H1 (cell line): ENCODE measurements at regions not wholly inside any gene's neighbourhood (a gene's known extent, or its start where the extent isn't known, plus 50 kb on each side); places are given as distances from the start of the nearest gene placed in this dataset.

Experiments used
- CTCF ChIA-PET: fragments of 300-600 bp; sonication (Branson Sonifier 250); formaldehyde crosslinking; loops from one replicate; lab custom pipeline; 2021; ENCODE audit not compliant: partially characterized antibody; lab: Charles Lee
- POLR2A ChIA-PET: fragments of 300-600 bp; sonication (Branson Sonifier 250); formaldehyde crosslinking; loops from one replicate; lab custom pipeline; 2021; ENCODE audit warnings: inconsistent platforms; ENCODE audit not compliant: partially characterized antibody; lab: Charles Lee
- DNase-seq, 2 experiments: peaks; one replicate each; pipeline versions ENCODE4 v3.0.0 to v3.0.0-alpha.2; 2010 to 2022; ENCODE audit warnings: low spot score in 2 of 2, low read depth in 1 of 2, mixed read lengths in 1 of 2
- FAIRE-seq: peaks from 2 replicates; lab custom pipeline; 2011; peaks lifted over from hg19 to GRCh38; lab: Jason Lieb, UNC
- H2AFZ ChIP-seq: 2 replicates; pipeline ENCODE4 v1.8.1; 2012; ENCODE audit warnings: low read length, inconsistent platforms
- H2AK5ac ChIP-seq: 2 replicates; pipeline ENCODE4 v1.6.1; 2013; ENCODE audit warnings: low read depth, low read length
- H2BK120ac ChIP-seq: replicated peaks from 2 replicates; pipeline ENCODE3; 2013; ENCODE audit warnings: low read depth, low read length, inconsistent platforms
- H2BK12ac ChIP-seq: 2 replicates; pipeline ENCODE4 v1.6.1; 2013; ENCODE audit warnings: low read depth, low read length
- H2BK15ac ChIP-seq: 2 replicates; pipeline ENCODE4 v1.6.1; 2013; ENCODE audit warnings: low read length
- H2BK20ac ChIP-seq: 2 replicates; pipeline ENCODE4 v1.6.1; 2013; ENCODE audit warnings: low read length
- H2BK5ac ChIP-seq: 2 replicates; pipeline ENCODE4 v1.6.1; 2013; ENCODE audit warnings: low read depth, low read length
- H3K14ac ChIP-seq: 2 replicates; pipeline ENCODE4 v1.6.1; 2013; ENCODE audit warnings: inconsistent platforms; ENCODE audit not compliant: insufficient read length
- H3K18ac ChIP-seq: 2 replicates; pipeline ENCODE4 v1.6.1; 2013; ENCODE audit warnings: low read length; ENCODE audit errors: extremely low read depth
- H3K23ac ChIP-seq: 2 replicates; pipeline ENCODE4 v1.6.1; 2013; ENCODE audit warnings: inconsistent platforms; ENCODE audit not compliant: insufficient read length
- H3K23me2 ChIP-seq: 2 replicates; pipeline ENCODE4 v1.6.1; 2013; ENCODE audit warnings: low read depth, low read length
- H3K27ac ChIP-seq: 2 replicates; pipeline ENCODE4 v1.6.1; 2011; ENCODE audit warnings: low read depth, low read length, inconsistent platforms
- H3K27me3 ChIP-seq, 4 experiments: replicated peaks in 1 of 4; 1 replicate in 1 of 4; 2 replicates in 3 of 4; pipeline versions ENCODE4 v1.6.1 to v1.8.1; 2011 to 2013; ENCODE audit warnings: low read length in 3 of 4, mild to moderate bottlenecking in 3 of 4, inconsistent platforms in 2 of 4, mixed read lengths in 2 of 4, moderate library complexity in 1 of 4; ENCODE audit not compliant: control insufficient read depth in 3 of 4, insufficient read depth in 3 of 4; ENCODE audit errors: extremely low read depth in 1 of 4
- H3K36me3 ChIP-seq, 4 experiments: 2 replicates each; pipeline versions ENCODE4 v1.6.1 to v1.8.1; 2011 to 2013; ENCODE audit warnings: mild to moderate bottlenecking in 4 of 4, low read length in 3 of 4, moderate library complexity in 2 of 4, control low read depth in 1 of 4, inconsistent platforms in 1 of 4; ENCODE audit not compliant: insufficient read depth in 4 of 4, control insufficient read depth in 2 of 4
- H3K4ac ChIP-seq: replicated peaks from 2 replicates; pipeline ENCODE3; 2013; ENCODE audit warnings: low read length, low read depth, mixed read lengths, inconsistent platforms; ENCODE audit not compliant: insufficient read length
- H3K4me1 ChIP-seq, 4 experiments: replicated peaks in 1 of 4; 1 replicate in 1 of 4; 2 replicates in 3 of 4; pipeline versions ENCODE4 v1.6.1 to v1.8.1; 2011 to 2013; ENCODE audit warnings: low read length in 3 of 4, inconsistent platforms in 2 of 4, mixed read lengths in 1 of 4; ENCODE audit not compliant: insufficient read depth in 4 of 4, control insufficient read depth in 3 of 4
- H3K4me2 ChIP-seq, 2 experiments: 2 replicates each; pipeline versions ENCODE4 v1.6.1 to v1.8.1; 2011 to 2013; ENCODE audit warnings: low read depth in 2 of 2, low read length in 2 of 2, control low read depth in 1 of 2, inconsistent platforms in 1 of 2, mild to moderate bottlenecking in 1 of 2; ENCODE audit not compliant: insufficient read depth in 1 of 2
- H3K4me3 ChIP-seq, 4 experiments: fragments of 200-600, 300-600 bp in 1 of 4; sonication (generic), shearing (Covaris generic), sonication (Bioruptor Twin) in 1 of 4; 2 replicates each; pipeline versions ENCODE4 v1.5.1 to v1.8.1; 2011 to 2016; ENCODE audit warnings: low read length in 4 of 4, low read depth in 3 of 4, control low read depth in 2 of 4, inconsistent platforms in 2 of 4, mild to moderate bottlenecking in 2 of 4, mixed read lengths in 1 of 4, moderate library complexity in 1 of 4; ENCODE audit not compliant: insufficient read depth in 2 of 4; ENCODE audit errors: extremely low read depth in 1 of 4
- H3K56ac ChIP-seq: replicated peaks from 2 replicates; pipeline ENCODE3; 2013; ENCODE audit warnings: low read depth, mild to moderate bottlenecking, mixed read lengths, low read length, inconsistent platforms; ENCODE audit not compliant: insufficient read length
- H3K79me1 ChIP-seq: 2 replicates; pipeline ENCODE4 v1.6.1; 2013; ENCODE audit warnings: low read depth, low read length, control low read depth
- H3K79me2 ChIP-seq, 2 experiments: 2 replicates each; pipeline versions ENCODE4 v1.6.1 to v1.8.1; 2012 to 2013; ENCODE audit warnings: low read length in 2 of 2, mild to moderate bottlenecking in 2 of 2, inconsistent platforms in 1 of 2; ENCODE audit not compliant: insufficient read depth in 2 of 2, control insufficient read depth in 1 of 2
- H3K9ac ChIP-seq, 4 experiments: replicated peaks in 1 of 4; 1 replicate in 1 of 4; 2 replicates in 3 of 4; pipeline versions ENCODE4 v1.6.1 to v1.8.1; 2011 to 2013; ENCODE audit warnings: low read depth in 3 of 4, low read length in 3 of 4, control low read depth in 2 of 4, mild to moderate bottlenecking in 2 of 4, moderate library complexity in 2 of 4, inconsistent platforms in 1 of 4; ENCODE audit errors: extremely low read depth in 1 of 4
- H3K9me3 ChIP-seq, 2 experiments: 2 replicates each; pipeline versions ENCODE4 v1.6.1 to v1.8.1; 2012 to 2013; ENCODE audit warnings: mild to moderate bottlenecking in 2 of 2, moderate library complexity in 2 of 2, control low read depth in 1 of 2, inconsistent platforms in 1 of 2, low read depth in 1 of 2, low read length in 1 of 2, mixed read lengths in 1 of 2; ENCODE audit not compliant: insufficient read depth in 2 of 2
- H4K20me1 ChIP-seq, 2 experiments: replicated peaks in 1 of 2; 2 replicates each; pipeline versions ENCODE3 to v1.8.1; 2011 to 2013; ENCODE audit warnings: inconsistent platforms in 2 of 2, low read length in 2 of 2, mild to moderate bottlenecking in 1 of 2; ENCODE audit not compliant: insufficient read depth in 2 of 2, control insufficient read depth in 1 of 2
- H4K5ac ChIP-seq: 2 replicates; pipeline ENCODE4 v1.6.1; 2013; ENCODE audit warnings: low read length, low read depth, mixed read lengths, inconsistent platforms; ENCODE audit not compliant: insufficient read length
- H4K8ac ChIP-seq: 2 replicates; pipeline ENCODE4 v1.8.0; 2013; ENCODE audit warnings: mild to moderate bottlenecking, moderate library complexity, low read length, inconsistent platforms; ENCODE audit not compliant: insufficient read depth; ENCODE audit errors: extremely low read depth
- H4K91ac ChIP-seq: replicated peaks from 2 replicates; pipeline ENCODE3; 2013; ENCODE audit warnings: low read length, mixed read lengths, inconsistent platforms; ENCODE audit not compliant: insufficient read length
- HDAC6 ChIP-seq: IDR thresholded peaks from one replicate; pipeline ENCODE4 v1.7.1; 2012; ENCODE audit warnings: low read depth, mild to moderate bottlenecking, inconsistent platforms, low read length, moderate library complexity
- NANOG ChIP-seq: IDR thresholded peaks from 2 replicates; pipeline ENCODE4 v1.6.1; 2011; ENCODE audit warnings: low read length, low read depth, mild to moderate bottlenecking, inconsistent platforms; ENCODE audit not compliant: insufficient read depth, poor library complexity, severe bottlenecking
- SAP30 ChIP-seq: fragments of 300-600 bp; sonication (generic); IDR thresholded peaks from 2 replicates; pipeline ENCODE4 v1.7.1; 2012; ENCODE audit warnings: low read length, moderate library complexity, mild to moderate bottlenecking, inconsistent platforms; ENCODE audit not compliant: insufficient read depth, insufficient replicate concordance
- SIX5 ChIP-seq: IDR thresholded peaks from 2 replicates; pipeline ENCODE4 v1.6.1; 2011; ENCODE audit warnings: mild to moderate bottlenecking, low read depth, low read length
- SP1 ChIP-seq: IDR thresholded peaks from 2 replicates; pipeline ENCODE4 v1.6.1; 2011; ENCODE audit warnings: low read depth, low read length
- SP2 ChIP-seq: IDR thresholded peaks from 2 replicates; pipeline ENCODE4 v1.6.1; 2012; ENCODE audit warnings: mild to moderate bottlenecking, low read length, inconsistent platforms
- TAF1 ChIP-seq: IDR thresholded peaks from 2 replicates; pipeline ENCODE4 v1.6.1; 2011; ENCODE audit warnings: mild to moderate bottlenecking, low read depth, low read length
- ZNF274 ChIP-seq: IDR thresholded peaks from 2 replicates; pipeline ENCODE4 v1.7.0; 2012; ENCODE audit warnings: low read length, borderline replicate concordance; ENCODE audit errors: extremely low read depth
- WGBS, 2 experiments: shearing (Covaris generic) in 1 of 2; methylation state at CpG; one replicate each; pipeline versions ENCODE4 v1.1.6 to v1.1.7; 2013 to 2015; ENCODE audit warnings: low lambda C conversion rate in 2 of 2, mixed read lengths in 2 of 2, inconsistent platforms in 1 of 2, low coverage in 1 of 2, missing lambda C conversion rate in 1 of 2; ENCODE audit not compliant: insufficient replicate concordance in 2 of 2, insufficient coverage in 1 of 2, insufficient read length in 1 of 2; ENCODE audit errors: extremely low coverage in 1 of 2, missing lambda C conversion rate in 1 of 2; 5-methylcytosine and 5-hydroxymethylcytosine counted together
- TF ChIP-seq, protein P1 (sequence below): IDR thresholded peaks from 2 replicates; pipeline ENCODE4 v1.6.1; 2012; ENCODE audit warnings: low read length, inconsistent platforms

DNA sequence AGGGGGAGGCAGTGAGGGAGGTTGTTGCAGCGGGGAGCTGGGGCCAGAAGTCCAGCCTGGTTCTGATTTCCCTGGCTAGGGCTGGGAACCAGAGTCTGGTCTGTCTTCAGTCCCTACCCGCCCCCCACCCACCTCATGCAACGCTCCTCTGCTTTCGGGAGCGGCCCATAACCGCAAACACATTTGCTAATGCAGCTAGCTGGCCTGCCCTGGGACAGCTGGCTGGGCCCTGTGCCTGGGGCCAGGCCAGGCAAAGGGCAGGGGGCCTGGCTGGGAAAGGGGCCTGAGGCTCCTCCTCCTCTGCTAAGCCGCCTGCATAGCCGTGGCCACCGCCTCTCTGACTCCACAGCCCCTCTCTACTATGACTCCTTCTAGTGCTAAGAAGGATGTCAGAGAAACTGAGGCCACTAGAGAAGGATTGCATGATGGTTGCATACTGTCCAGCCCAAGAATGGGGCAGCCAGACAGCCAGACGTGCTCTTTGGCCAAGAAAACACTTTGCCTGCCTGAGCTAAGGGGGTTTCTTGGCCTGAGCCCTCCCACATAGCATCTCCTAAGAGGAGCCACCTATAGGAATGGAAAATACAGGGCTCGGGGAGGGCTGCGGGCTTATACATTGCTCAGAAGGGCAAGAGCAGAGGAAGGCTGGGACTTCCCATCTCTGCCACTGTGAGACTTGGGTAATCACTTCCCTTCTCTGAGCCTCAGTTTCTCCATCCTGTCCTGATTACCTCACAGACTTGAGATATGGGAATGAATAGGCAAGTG is 76.9 kb downstream of the PJA1 start:
- DNase-seq (no peak), FAIRE-seq (no peak)
- 65% methylated on average over 3 of the region's 12 CpGs; no CpG with 5 or more reads in 1 of the 2 experiments for WGBS, 2 experiments
- Histone ChIP-seq H4K91ac (no peak overlapping the region), H2BK12ac (no peak overlapping the region), H3K4me1 (peaks cover 0 to 4% (median 0%) of the 10 kb centered on the region in 4 experiments; a peak in 2 of 7 replicates), H2BK15ac (no peak overlapping the region), H2BK120ac (no peak overlapping the region), H3K23ac (no peak overlapping the region), H3K27ac (no peak overlapping the region), H3K9me3 (no peaks in the 10 kb centered on the region), H3K79me2 (no peaks in the 10 kb centered on the region), H2BK20ac (no peak overlapping the region), H4K8ac (no peak overlapping the region), H2AK5ac (no peak overlapping the region), H3K14ac (no peak overlapping the region), H3K4me3 (no peak overlapping the region), H3K27me3 (no peaks in the 10 kb centered on the region), H3K79me1 (no peaks in the 10 kb centered on the region), H2BK5ac (no peak overlapping the region), H3K36me3 (no peaks in the 10 kb centered on the region), H3K56ac (no peak overlapping the region), H3K18ac (peak overlapping the region; percentile 32; the same call in 1 of the 2 replicates), H3K9ac (no peak overlapping the region), H2AFZ (no peak overlapping the region), H3K4me2 (no peak overlapping the region), H3K23me2 (no peaks in the 10 kb centered on the region), H4K20me1 (no peaks in the 10 kb centered on the region), H4K5ac (no peak overlapping the region), H3K4ac (no peak overlapping the region)
- TF ChIP-seq TAF1 (no peak), HDAC6 (no peak), ZNF274 (no peak), SP1 (no peak), SP2 (no peak), NANOG (no peak), SAP30 (no peak), SIX5 (no peak)
- TF ChIP-seq, protein P1, sequence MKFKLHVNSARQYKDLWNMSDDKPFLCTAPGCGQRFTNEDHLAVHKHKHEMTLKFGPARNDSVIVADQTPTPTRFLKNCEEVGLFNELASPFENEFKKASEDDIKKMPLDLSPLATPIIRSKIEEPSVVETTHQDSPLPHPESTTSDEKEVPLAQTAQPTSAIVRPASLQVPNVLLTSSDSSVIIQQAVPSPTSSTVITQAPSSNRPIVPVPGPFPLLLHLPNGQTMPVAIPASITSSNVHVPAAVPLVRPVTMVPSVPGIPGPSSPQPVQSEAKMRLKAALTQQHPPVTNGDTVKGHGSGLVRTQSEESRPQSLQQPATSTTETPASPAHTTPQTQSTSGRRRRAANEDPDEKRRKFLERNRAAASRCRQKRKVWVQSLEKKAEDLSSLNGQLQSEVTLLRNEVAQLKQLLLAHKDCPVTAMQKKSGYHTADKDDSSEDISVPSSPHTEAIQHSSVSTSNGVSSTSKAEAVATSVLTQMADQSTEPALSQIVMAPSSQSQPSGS: no peak
- ChIA-PET CTCF (interaction anchor here (0.7 to 1.4 kb wide), 6 partner anchors 9 to 195 kb away, joined by 3 to 7 read pairs (median 3); no protein-coding TSS in a partner anchor), POLR2A (no interaction called here)
